Stomach (tissue), 8 donors: ENCODE measurements at regions not wholly inside any gene's neighbourhood (a gene's known extent, or its start where the extent isn't known, plus 50 kb on each side); places are given as distances from the start of the nearest gene placed in this dataset.

Experiments
- DNase-seq, 2 donors: peaks; one replicate each; pipeline versions ENCODE4 v3.0.0 to v3.0.0-alpha.2; 2013 to 2019
- H3K27ac ChIP-seq, 5 donors: fragments of 200-600 bp in 4 of 5; sonication (generic) in 4 of 5; one replicate each; pipeline ENCODE4 v1.5.1; 2013 to 2019; ENCODE audit warnings: mild to moderate bottlenecking in 1 of 5, moderate library complexity in 1 of 5
- H3K27me3 ChIP-seq, 3 donors: fragments of 200-600 bp; sonication (generic); one replicate each; pipeline ENCODE4 v1.5.1; 2017 to 2019; ENCODE audit warnings: mixed run types in 1 of 3
- H3K36me3 ChIP-seq, 4 donors: fragments of 200-600 bp; sonication (generic); 1 replicate in 3 of 4; 2 replicates in 1 of 4; pipeline ENCODE4 v1.5.1; 2016 to 2019
- H3K4me1 ChIP-seq, 4 donors: fragments of 200-600 bp; sonication (generic); one replicate each; pipeline ENCODE4 v1.5.1; 2016 to 2019
- H3K4me3 ChIP-seq, 4 donors: fragments of 200-600 bp; sonication (generic) in 3 of 4; one replicate each; pipeline ENCODE4 v1.5.1; 2016 to 2019; ENCODE audit warnings: mild to moderate bottlenecking in 1 of 4
- H3K9me3 ChIP-seq, 4 donors: fragments of 200-600 bp; sonication (generic); one replicate each; pipeline ENCODE4 v1.5.1; 2016 to 2019
- EP300 ChIP-seq: sonication (generic); formaldehyde crosslinking; IDR thresholded peaks from one replicate; pipeline ENCODE4 v1.6.1; 2017; ENCODE audit warnings: antibody characterized with exemption
- POLR2A ChIP-seq, 4 donors: fragments of 450-650 bp; IDR thresholded peaks; one replicate each; pipeline ENCODE4 v1.6.1; 2016; ENCODE audit warnings: antibody characterized with exemption in 4 of 4, control low read depth in 2 of 4, mild to moderate bottlenecking in 1 of 4, moderate library complexity in 1 of 4
- POLR2AphosphoS5 ChIP-seq, 3 donors: sonication (generic); formaldehyde crosslinking; IDR thresholded peaks; one replicate each; pipeline ENCODE4 v1.6.1; 2016; ENCODE audit warnings: antibody characterized with exemption in 3 of 3
- WGBS, 5 donors: extraction: QIAGEN DNeasy Blood & Tissue Kit in 3 of 5; methylation state at CpG; one replicate each; pipeline versions ENCODE4 v1.1.5 to v1.1.7; 2013 to 2018; 5-methylcytosine and 5-hydroxymethylcytosine counted together
- intact Hi-C: fragments of 100-400 bp; cut with DNase I; formaldehyde crosslinking; loops from one replicate; pipeline ENCODE4 v1.15.1; 2023; ENCODE audit warnings: low total_unique reads
- TF ChIP-seq, protein P1 (sequence below), 7 experiments: fragments of 450-650 bp in 4 of 7; fragments of 200-600 bp in 3 of 7; sonication (generic) in 3 of 7; IDR thresholded peaks; one replicate each; pipeline ENCODE4 v1.5.1; 2016 to 2019; ENCODE audit warnings: antibody characterized with exemption in 7 of 7, control low read depth in 2 of 7, mild to moderate bottlenecking in 1 of 7
- donor health status: healthy with polysubstance abuse.
- donor health status: Bipolar disorder and iron deficiency.
- donor health status: healthy.

GRCh38 chr2:51516667-51517066, 484.7 kb upstream of the NRXN1 start:
- no peaks in the 10 kb centered on the region for H3K27me3 ChIP-seq
- no peaks in the 10 kb centered on the region for H3K36me3 ChIP-seq
- no peak overlapping the region for H3K4me3 ChIP-seq
- H3K9me3 ChIP-seq = no peaks in the 10 kb centered on the region
- intact Hi-C loops = no loop called here
- TF ChIP-seq, protein P1, sequence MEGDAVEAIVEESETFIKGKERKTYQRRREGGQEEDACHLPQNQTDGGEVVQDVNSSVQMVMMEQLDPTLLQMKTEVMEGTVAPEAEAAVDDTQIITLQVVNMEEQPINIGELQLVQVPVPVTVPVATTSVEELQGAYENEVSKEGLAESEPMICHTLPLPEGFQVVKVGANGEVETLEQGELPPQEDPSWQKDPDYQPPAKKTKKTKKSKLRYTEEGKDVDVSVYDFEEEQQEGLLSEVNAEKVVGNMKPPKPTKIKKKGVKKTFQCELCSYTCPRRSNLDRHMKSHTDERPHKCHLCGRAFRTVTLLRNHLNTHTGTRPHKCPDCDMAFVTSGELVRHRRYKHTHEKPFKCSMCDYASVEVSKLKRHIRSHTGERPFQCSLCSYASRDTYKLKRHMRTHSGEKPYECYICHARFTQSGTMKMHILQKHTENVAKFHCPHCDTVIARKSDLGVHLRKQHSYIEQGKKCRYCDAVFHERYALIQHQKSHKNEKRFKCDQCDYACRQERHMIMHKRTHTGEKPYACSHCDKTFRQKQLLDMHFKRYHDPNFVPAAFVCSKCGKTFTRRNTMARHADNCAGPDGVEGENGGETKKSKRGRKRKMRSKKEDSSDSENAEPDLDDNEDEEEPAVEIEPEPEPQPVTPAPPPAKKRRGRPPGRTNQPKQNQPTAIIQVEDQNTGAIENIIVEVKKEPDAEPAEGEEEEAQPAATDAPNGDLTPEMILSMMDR (IDR thresholded peaks at IDR 0.05) = no peak
- no peak for TF ChIP-seq POLR2A (IDR thresholded peaks at IDR 0.05)
- no peaks in the 10 kb centered on the region for H3K4me1 ChIP-seq
- 52 to 80% (median 76%) methylated on average over 2 of the region's 2 CpGs for WGBS, 5 donors
- DNase-seq = no peak
- H3K27ac ChIP-seq = no peak overlapping the region

GRCh38 chr2:51511002-51511401, 479.1 kb upstream of the NRXN1 start:
- Histone ChIP-seq H3K4me3 (no peak overlapping the region), H3K27ac (no peak overlapping the region), H3K36me3 (no peaks in the 10 kb centered on the region), H3K27me3 (no peaks in the 10 kb centered on the region), H3K4me1 (no peaks in the 10 kb centered on the region), H3K9me3 (peaks cover 0 to under 1% (median under 1%) of the 10 kb centered on the region in 4 donors)
- TF ChIP-seq EP300 (no peak), POLR2AphosphoS5 (IDR thresholded peaks at IDR 0.05) (no peak), POLR2A (IDR thresholded peaks at IDR 0.05) (no peak)
- TF ChIP-seq, protein P1 (IDR thresholded peaks at IDR 0.05) = no peak
- no peak for DNase-seq
- 76 to 91% (median 79%) methylated on average over 4 of the region's 4 CpGs for WGBS, 5 donors
- intact Hi-C loops = no loop called here

DNA sequence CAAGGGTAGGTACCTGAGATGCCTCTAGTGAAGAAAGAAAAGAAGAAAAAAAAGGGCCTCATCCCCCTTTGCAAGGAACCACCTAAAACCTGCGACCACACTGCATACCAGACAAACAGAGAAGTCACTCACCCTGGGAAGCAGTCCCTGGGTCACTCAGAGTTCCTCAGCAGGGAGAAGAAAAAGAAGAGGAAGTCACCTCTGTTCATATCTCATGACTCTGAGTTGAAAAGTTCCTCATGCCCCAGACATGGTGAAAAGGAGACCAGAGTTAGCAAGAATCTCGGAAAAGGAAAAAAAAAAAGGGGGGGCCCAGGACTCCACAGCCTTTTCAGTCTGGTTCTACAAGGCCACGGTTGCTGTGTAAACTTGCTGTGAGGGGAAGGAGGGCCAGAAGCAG, 478.4 kb upstream of the NRXN1 start:
- no peaks in the 10 kb centered on the region for H3K27me3 ChIP-seq
- no peak overlapping the region for H3K4me3 ChIP-seq
- no peak overlapping the region for H3K27ac ChIP-seq
- 34 to 68% (median 51%) methylated on average over 3 of the region's 3 CpGs for WGBS, 5 donors
- intact Hi-C loops = no loop called here
- TF ChIP-seq, protein P1 (IDR thresholded peaks at IDR 0.05) = no peak
- no peak for TF ChIP-seq EP300
- TF ChIP-seq POLR2A (IDR thresholded peaks at IDR 0.05) = no peak
- TF ChIP-seq POLR2AphosphoS5 (IDR thresholded peaks at IDR 0.05) = no peak
- no peaks in the 10 kb centered on the region for H3K36me3 ChIP-seq
- H3K9me3 ChIP-seq = peaks cover 0 to 8% (median 6%) of the 10 kb centered on the region in 4 donors
- DNase-seq = no peak
- H3K4me1 ChIP-seq = no peaks in the 10 kb centered on the region

GRCh38 chr2:51505533-51505932, 473.6 kb upstream of the NRXN1 start:
- no peak for DNase-seq
- no peaks in the 10 kb centered on the region for H3K4me1 ChIP-seq
- no peak overlapping the region for H3K4me3 ChIP-seq
- TF ChIP-seq, protein P1 (IDR thresholded peaks at IDR 0.05) = no peak
- TF ChIP-seq POLR2AphosphoS5 (IDR thresholded peaks at IDR 0.05) (no peak), EP300 (no peak), POLR2A (IDR thresholded peaks at IDR 0.05) (no peak)
- no peak overlapping the region for H3K27ac ChIP-seq
- 71 to 82% (median 78%) methylated on average over 4 of the region's 4 CpGs for WGBS, 5 donors
- H3K9me3 ChIP-seq = peaks cover 0 to 22% (median 12%) of the 10 kb centered on the region in 4 donors
- H3K27me3 ChIP-seq = no peaks in the 10 kb centered on the region
- intact Hi-C loops = no loop called here
- no peaks in the 10 kb centered on the region for H3K36me3 ChIP-seq
